ENCODE measurements at regions not wholly inside any gene's neighbourhood (a gene's known extent, or its start where the extent isn't known, plus 50 kb on each side); places are given as distances from the start of the nearest gene placed in this dataset.
"Not testable (repeated sequence)": the region's sequence is repeated elsewhere in the genome, so short reads cannot be mapped to it uniquely, and the experiment has no call there.

DNA sequence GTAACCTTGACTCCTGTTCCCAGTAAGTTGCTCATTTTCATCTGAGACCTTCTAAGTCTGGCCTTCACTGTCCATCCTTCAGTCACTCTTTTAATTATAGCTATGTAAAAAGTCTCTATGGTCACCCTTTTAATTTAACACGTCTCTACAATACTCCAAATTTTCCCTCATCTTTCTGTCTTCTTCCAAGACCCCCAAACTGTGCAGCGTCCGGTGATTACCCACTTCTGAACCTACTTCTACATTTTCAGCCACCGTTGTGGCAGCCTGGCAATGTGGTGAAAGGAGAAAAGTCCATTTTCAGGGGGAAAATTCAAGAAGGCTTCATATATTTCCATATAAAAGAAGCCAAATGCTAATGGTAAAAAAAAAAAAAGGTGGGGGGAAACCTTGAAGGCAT, 283.4 kb downstream of the POTED start:
- TF ChIP-seq, protein P1, sequence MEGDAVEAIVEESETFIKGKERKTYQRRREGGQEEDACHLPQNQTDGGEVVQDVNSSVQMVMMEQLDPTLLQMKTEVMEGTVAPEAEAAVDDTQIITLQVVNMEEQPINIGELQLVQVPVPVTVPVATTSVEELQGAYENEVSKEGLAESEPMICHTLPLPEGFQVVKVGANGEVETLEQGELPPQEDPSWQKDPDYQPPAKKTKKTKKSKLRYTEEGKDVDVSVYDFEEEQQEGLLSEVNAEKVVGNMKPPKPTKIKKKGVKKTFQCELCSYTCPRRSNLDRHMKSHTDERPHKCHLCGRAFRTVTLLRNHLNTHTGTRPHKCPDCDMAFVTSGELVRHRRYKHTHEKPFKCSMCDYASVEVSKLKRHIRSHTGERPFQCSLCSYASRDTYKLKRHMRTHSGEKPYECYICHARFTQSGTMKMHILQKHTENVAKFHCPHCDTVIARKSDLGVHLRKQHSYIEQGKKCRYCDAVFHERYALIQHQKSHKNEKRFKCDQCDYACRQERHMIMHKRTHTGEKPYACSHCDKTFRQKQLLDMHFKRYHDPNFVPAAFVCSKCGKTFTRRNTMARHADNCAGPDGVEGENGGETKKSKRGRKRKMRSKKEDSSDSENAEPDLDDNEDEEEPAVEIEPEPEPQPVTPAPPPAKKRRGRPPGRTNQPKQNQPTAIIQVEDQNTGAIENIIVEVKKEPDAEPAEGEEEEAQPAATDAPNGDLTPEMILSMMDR (IDR thresholded peaks at IDR 0.05) = not testable (repeated sequence)
- not testable (repeated sequence) for TF ChIP-seq EZH2 (IDR thresholded peaks at IDR 0.05)

Measured in neural progenitor cell (in vitro differentiated cells).